ENCODE measurements at regions not wholly inside any gene's neighbourhood (a gene's known extent, or its start where the extent isn't known, plus 50 kb on each side); places are given as distances from the start of the nearest gene placed in this dataset.

DNA sequence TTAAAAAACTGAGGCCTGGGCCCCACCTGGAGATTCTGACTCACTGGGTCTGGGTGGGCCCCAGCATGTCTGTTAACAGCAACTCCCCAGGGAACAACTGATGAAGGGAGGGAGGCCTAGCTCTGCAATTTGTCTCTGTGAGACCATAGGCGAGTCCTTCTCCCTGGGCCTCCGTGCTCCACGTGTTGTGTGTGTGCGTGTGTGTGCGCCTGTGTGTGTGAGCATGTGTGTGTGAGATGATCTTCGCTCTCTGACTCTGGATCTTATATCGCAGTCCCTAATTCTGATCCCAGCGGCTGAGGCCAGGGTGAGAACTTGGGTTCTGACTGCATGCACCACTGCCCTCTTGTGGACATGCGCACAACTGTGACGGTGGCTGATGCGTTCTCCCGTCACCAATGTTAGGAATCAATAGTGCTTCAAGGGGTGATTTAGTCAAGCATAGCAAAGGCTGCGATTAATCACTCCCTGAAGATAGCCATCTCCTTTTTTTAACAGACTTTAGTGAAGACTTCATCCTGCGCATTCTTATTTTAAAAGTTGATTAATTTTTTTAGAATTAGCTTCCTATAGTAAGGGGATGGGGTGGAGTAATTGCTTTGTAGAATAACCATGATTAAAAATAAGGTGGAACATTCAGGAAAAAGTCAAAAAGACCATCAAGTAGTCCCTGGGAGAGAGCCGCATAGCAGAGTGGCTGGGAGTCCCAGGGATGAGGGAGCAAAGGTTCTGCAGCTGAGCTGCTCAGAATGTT lies 62.4 kb upstream of the USP24 start:
- in situ Hi-C loops (cut with HindIII; ENCODE audit: low pct_ligation_motif_present, low sequenced_read_pairs), result no loop called here
- peak; percentile 73 for DNase-seq
- no peak overlapping the region for H3K4me3 ChIP-seq (ENCODE audit: low read depth, low read length)
- peak; percentile 88 for TF ChIP-seq CTCF (IDR thresholded peaks at IDR 0.05; ENCODE audit: low read depth, low read length, missing control alignments)
- H3K27me3 ChIP-seq (replicated peaks), result no peaks in the 10 kb centered on the region
- H3K27ac ChIP-seq, result no peak overlapping the region
- no peaks in the 10 kb centered on the region for H3K36me3 ChIP-seq (replicated peaks)

- no peaks in the 10 kb centered on the region for H3K27me3 ChIP-seq (replicated peaks)
- H3K27ac ChIP-seq, result no peak overlapping the region
- in situ Hi-C loops (cut with HindIII; ENCODE audit: low pct_ligation_motif_present, low sequenced_read_pairs), result no loop called here
These were observed 61.7 kb upstream of the USP24 start for GRCh38 chr1:55276671-55277376.

GRCh38 chr1:55275941-55276341 lies 60.8 kb upstream of the USP24 start:
- Histone ChIP-seq H3K36me3 (replicated peaks) (no peaks in the 10 kb centered on the region), H3K27ac (no peak overlapping the region), H3K4me3 (ENCODE audit: low read depth, low read length) (no peak overlapping the region), H3K27me3 (replicated peaks) (no peaks in the 10 kb centered on the region)
- peak; percentile 52 for DNase-seq
- in situ Hi-C loops (cut with HindIII; ENCODE audit: low pct_ligation_motif_present, low sequenced_read_pairs), result no loop called here
- TF ChIP-seq CTCF (IDR thresholded peaks at IDR 0.05; ENCODE audit: low read depth, low read length, missing control alignments), result no peak

More at GRCh38 chr1:55276671-55277376, 61.7 kb upstream of the USP24 start:
- Histone ChIP-seq H3K4me3 (ENCODE audit: low read depth, low read length) (no peak overlapping the region), H3K36me3 (replicated peaks) (no peaks in the 10 kb centered on the region)
- no peak for TF ChIP-seq CTCF (IDR thresholded peaks at IDR 0.05; ENCODE audit: low read depth, low read length, missing control alignments)
- DNase-seq, result no peak

DNA sequence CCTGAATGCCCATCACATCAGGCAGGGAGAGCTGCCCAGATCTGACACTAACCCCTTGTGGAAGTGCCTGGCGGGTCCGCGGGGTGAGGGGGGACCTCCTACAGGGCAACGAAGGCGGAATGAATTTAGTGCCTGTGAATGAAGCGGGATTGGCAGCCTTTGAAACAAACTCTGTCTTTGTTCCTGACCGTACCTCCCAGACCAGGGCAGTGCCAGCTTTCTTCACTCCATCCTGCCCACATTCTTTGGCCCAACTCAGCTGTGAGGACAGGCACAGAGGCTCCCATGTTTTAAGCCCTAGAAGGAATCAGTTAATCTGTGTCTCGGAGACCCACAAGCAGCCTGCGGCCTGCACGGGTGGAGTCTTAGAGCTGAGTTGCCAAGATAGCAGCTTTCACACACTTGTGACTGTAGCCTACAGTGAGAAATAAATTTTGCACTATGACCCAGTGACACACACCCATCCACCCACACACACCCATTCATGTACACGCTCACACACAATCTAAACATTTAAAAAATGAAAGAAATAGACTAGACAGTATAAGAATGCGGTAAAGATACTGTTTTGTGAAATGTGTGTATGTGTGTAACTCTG lies 60.1 kb upstream of the USP24 start:
- no peak for TF ChIP-seq CTCF (IDR thresholded peaks at IDR 0.05; ENCODE audit: low read depth, low read length, missing control alignments)
- H3K36me3 ChIP-seq (replicated peaks), result no peaks in the 10 kb centered on the region
- in situ Hi-C loops (cut with HindIII; ENCODE audit: low pct_ligation_motif_present, low sequenced_read_pairs), result no loop called here
- no peaks in the 10 kb centered on the region for H3K27me3 ChIP-seq (replicated peaks)
- DNase-seq, result peak; percentile 43
- no peak overlapping the region for H3K4me3 ChIP-seq (ENCODE audit: low read depth, low read length)
- no peak overlapping the region for H3K27ac ChIP-seq

- DNase-seq, result no peak
- no peak overlapping the region for H3K27ac ChIP-seq
- no peaks in the 10 kb centered on the region for H3K36me3 ChIP-seq (replicated peaks)
- H3K4me3 ChIP-seq (ENCODE audit: low read depth, low read length), result no peak overlapping the region
- in situ Hi-C loops (cut with HindIII; ENCODE audit: low pct_ligation_motif_present, low sequenced_read_pairs), result no loop called here
- no peaks in the 10 kb centered on the region for H3K27me3 ChIP-seq (replicated peaks)
- TF ChIP-seq CTCF (IDR thresholded peaks at IDR 0.05; ENCODE audit: low read depth, low read length, missing control alignments), result no peak
These were observed 57.8 kb upstream of the USP24 start for GRCh38 chr1:55272994-55273393.
